HS-27A (cell line): ENCODE measurements at regions not wholly inside any gene's neighbourhood (a gene's known extent, or its start where the extent isn't known, plus 50 kb on each side); places are given as distances from the start of the nearest gene placed in this dataset.
"Not testable (repeated sequence)": the region's sequence is repeated elsewhere in the genome, so short reads cannot be mapped to it uniquely, and the experiment has no call there.

Source experiments
- DNase-seq: peaks from one replicate; pipeline ENCODE4 v3.0.0-alpha.2; 2012; ENCODE audit warnings: low read depth, missing footprints

DNA sequence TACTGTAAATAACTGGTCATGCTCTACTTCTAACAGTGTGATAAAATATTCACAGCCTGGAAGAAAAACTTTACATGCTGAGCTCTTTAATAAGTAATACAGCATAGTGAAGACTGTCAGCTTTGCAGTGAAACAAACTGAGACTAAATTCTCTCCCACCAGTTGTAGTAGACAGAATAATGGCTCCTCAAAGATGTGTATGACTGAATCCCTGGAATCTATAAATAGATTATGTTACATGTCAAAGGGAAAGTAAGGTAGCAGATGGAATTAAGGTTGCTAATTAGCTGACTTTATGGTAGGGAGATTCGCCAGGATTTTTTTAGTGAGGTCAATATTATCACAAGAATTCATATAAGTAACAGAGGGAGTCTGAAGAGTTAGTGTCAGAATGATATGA is 609.5 kb upstream of the VRK2 start:
- no peak for DNase-seq

DNA sequence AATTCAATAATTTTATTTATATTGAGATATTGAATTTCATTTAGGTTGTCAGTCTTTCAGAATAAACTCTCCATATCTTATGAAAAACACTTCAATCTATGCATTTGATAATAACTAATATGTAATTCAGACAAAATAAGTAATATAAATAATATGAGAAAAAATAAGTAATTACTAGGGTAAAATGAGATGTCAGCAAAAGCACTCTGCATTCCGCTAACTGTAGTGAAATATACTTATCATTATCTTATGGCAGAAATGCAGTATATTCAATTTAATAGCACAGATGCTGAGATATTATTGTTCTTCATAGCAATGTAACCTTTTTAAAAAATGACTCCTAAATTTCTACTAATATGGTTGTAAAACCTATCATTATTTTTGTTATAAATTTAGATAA is 606.2 kb upstream of the VRK2 start:
- no peak for DNase-seq

DNA sequence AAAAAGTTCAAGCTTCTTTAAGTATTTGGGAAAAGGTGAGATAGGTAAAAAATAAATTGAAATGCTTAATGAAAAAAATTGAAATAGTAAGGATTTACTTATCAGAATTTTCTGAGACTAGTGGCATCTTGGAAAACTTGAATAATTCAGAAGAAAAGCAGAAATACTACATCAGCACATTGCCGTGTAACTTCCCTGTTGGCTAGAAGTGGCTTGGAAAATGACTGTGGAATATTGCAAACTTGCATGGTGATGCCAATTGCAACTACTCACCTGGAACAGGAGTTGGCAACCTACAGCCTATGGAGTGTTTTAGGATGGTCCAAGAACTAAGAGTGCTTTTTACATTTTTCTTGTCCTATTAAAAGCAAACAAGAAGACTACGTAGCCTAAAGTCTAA is 603.5 kb upstream of the VRK2 start:
- no peak for DNase-seq

DNA sequence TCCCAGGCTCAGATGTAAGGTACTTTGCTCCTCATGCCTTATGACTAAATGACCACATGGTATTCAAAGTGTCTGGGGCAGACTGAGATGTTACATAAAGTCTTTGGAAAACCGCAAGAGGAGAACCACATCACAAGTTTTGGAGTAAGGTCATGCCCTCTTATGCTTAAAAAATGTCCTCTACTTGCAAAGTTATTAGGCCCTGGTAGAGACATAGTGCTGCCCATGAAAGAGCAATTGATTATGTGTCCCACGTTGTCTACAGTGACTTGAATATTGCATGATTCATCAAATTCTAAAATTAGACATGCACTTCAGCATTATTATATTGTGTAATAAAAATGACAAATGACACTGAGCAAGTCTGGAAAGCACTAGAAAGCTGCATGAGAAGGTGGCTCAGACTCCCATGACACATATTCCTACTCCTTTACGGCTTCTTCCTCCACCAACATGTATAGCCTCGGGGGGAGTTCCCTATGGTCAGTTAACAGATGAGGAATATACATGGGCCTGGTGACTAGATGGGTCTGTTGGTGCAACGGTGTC is 602.6 kb upstream of the VRK2 start:
- DNase-seq = peak; percentile 64

DNA sequence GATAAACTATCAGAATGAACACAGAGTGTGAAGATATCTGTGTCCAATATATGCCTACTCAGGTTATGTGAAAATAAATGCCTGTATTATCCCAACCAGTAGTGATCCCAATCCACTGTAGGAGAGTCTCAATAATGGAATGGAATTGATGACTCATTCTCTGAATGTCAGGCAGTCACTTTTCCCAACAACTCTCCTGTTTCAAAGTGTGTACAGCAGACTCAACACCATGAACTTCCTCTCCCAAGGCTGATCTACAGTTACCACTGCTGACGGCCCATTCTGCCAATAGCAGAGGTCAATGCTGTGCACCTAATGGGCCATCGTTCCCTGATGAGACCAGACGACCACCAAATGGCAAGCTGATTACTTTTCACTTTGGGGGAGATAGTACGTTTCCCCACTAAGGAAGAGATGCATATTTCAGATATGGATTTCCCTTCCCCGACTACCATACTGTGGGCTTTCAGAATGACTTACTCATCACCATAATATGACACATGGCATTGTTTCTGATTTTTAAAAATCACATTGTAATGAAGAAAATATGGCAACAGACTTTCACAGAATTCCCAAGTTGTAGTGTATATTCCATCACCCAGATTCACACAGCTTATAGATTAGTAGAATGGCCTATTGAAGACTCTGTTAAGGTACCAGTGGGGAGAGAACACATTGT is 601.7 kb upstream of the VRK2 start:
- peak; percentile 68 for DNase-seq

DNA sequence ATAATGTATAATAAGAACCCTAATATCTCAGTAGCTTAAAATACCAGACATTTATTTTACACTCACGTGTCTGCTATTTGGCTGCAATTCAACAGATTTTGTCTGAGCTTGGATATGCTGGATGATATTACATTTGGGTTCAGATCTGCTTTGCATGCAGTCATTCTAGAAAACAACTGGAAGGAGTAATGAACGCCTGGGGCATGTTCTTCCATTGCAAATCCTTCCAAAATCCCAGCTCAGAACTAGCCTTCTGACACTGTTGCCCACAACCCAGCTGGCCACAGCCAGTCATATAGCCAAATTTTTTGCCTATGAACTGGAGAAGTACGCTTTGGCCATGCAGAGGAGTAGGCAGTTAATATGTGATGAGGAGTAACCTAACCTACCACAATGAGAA is 597.8 kb upstream of the VRK2 start:
- DNase-seq = peak; percentile 3

DNA sequence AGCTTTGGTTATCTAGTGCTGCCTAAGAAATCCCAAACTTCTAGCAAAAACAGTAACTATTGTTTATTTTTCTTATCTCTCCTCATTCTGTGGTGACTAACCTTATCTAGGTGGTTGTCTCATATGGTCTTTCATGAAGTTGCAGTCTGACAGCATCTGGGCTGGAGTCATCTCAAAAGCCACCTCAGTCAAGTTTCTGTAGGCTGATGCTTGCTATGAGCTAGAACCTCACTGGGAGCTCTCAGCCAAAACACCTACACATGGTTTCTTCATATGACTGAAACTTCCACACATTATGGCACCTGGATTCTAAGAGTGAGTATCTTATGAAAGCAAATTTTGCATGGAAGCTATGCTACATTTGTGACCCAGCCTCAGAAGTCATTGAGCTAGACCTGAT is 596.4 kb upstream of the VRK2 start:
- DNase-seq = no peak

DNA sequence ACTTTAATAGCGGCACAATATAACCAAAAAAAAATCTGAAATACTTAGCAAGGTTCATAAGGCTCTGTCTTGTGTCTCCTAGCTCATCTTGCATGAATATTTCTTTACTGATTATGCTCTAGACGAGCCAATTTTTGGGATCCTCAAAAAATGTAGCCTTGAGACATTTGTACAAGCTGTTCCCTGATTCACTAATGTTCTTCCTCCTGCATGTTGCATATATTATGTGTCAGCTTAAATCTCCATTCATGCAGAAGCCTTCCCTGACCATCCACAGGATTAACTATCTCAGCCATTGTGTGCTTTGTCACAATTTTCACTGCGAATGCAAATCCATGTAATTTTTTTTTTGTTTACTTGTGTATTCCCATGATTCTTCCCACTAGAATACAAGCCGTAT is 594.0 kb upstream of the VRK2 start:
- DNase-seq = no peak

DNA sequence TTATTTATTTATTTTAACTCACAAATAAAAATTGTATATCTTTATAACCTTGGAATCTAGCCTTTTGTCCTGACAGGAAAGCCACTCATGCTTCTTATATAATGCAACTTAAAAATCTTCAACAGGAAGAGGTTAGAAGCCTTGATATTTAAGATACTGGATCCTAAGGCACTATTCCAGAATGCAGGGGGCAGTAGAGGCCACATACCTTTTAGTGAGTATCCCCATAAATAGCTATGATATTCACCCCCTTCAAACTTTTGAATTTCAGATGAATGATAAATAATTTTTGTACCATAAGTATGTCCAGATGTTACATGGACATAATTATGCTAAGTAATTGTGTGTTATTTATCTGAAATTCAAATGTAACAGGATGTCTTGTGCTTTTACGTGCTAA is 592.7 kb upstream of the VRK2 start:
- no peak for DNase-seq

DNA sequence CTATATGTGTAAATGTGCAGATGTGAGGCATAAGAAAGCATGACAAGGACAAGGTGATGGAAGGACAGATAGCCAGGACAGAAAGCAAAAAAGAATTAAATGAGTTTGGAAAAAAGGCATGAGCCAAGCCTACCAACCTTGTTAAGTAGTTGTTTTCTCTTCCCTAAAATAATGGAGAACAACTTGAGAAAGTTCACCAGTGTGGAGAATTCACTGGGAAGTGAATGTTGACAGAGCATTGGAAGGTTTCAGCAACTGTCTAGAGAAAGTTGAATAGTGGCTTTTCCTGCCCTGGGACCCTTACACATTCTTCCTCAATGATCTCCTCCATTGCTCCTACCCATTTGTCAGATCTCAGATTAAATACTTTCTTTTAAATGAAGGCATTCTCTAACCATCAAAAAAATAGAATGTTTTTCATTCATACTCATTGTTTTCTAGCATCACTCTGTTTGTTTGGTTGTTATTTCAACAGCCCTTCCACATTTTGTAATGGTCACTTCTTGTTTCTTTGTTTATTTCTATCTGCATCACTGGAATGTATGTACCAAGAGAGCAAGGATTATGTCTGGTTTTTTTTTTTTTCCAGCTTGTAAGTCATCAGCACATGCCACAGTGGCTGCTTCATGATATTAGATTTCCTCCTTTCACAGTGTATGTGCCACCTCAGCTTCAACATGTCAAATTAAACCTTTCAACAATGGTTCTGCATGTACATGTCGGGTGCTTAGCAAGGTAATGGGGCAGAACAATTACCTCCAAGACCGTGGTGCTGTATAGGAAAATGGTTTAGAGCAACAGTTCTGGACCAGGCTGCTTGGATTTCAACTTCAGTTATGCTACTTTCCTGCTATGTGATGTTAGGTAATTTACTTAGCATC is 586.0 kb upstream of the VRK2 start:
- DNase-seq = no peak

DNA sequence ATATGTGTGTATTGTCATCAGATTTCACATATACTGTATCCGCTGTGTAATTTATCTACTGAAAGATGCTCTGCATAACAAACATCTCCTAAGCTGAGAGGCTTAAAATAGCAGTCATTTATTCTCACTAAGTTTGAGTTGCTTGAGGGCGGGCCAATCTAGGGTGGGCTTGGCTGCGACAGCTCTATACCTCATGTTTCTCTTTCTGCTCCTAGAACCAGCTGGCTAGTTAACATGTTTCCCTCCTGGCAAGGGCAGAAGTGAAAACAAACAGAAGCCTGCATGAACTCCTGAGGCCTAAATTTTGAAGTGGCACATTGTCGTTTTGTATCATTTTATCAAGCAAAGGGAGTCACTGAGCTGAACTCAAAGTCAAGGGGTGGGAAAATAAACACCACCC is 585.0 kb upstream of the VRK2 start:
- DNase-seq = no peak

DNA sequence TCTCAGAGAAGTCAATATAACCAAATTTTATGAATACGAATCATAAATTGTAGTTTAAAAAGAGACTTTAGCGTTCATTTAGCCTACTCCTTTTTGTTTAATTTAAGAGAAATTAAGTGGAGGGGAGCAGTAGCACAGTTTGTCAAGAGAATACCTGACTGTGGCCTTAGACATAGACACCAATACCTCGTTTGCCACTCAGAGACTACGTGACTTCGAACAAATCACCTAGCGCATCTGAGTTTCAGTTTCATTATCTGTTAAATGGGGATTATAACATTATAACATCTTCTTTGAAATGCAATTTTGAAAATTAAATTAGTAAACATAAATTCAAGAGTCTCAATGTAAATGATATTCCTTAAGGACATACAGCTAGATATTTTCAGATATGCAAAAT is 581.5 kb upstream of the VRK2 start:
- DNase-seq = no peak

DNA sequence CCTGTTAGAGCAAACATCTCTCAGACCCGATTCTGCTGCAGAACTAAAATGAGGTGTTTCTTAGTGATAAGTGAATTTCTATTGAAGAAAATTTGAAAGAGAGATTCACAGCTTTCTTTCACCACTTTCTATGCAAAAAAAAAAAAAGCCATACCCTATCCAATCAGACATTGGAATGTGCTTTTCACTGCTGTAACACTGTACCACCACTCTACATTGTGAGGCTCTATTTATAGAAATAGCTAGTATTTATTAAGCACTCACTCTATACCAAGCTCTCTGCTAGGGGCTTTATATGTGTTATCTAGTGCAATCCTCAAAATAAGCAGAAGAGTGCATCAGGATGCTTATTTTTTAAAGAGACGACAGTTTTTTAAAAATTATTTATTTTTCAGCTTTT is 580.6 kb upstream of the VRK2 start:
- no peak for DNase-seq

DNA sequence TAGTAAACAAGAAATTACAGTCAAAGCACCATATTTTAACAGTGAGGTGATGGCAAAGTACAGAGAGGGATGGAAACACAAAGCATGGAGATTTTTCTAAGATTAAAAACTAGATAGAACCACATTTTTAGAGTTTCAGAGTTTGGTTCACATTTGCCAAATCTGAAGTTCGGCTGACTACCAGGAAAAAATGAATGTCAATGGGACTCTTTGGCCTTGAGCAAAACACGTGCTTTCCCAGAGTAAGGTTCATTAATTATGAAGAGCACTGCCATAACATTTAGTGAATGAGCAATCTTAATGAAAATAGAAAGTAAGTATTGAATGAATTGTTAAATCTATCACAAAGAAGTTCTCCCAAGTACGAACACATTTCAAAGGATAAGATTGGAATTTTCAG is 571.2 kb upstream of the VRK2 start:
- no peak for DNase-seq

DNA sequence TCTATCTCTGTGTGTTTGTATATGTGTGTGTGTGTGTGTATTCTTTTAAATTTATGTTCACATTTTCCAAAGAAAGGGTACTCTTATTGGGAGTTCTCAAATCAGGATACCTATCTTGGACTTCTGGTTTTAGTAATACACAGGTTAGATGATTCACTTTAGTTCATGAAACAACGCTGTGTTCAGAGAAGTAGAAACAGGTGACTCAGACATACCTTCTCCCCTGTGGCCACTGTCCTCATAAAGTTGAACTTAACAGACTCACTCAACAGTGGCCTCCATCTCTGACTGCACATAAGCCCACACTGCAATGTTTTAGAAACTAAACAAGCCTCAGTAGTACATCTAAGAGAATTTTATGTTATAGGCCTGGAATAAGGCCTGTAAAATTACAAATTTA is 566.6 kb upstream of the VRK2 start:
- DNase-seq = no peak

DNA sequence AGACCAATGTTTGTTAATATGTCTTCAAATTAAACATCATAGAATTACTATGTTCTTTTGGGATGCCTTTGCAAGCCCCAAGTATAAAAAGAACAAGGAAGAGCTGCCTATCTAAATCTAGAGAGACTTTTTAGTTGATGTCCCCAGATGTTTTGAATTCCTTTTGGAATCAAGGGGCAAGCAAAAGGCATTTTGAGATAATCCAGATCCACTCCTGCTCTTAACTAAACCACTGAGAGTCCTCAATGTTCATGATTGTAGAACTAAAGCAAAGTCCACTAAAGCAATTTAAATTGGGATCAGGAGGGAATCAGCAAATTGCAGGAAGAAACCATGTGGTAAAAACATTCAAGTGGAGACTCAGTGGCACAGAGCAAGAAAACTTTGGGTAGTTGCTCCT is 558.5 kb upstream of the VRK2 start:
- no peak for DNase-seq

DNA sequence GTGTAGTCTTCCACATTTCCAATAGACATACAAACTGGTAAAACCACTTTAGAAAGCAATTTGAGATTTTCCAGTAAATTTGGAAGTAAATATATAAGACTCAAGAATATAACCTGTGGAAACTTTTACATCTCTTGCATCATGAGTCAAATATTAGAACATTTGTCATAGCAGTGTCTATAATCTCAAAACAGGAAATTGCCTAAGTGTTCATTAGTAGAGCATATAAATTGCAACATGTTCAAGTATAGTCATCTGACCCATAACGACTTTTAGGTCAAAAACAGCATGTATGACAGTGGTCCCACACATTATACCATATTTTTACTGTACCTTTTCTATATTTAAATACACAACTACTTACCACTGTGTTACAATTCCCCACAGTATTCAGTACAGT is 555.9 kb upstream of the VRK2 start:
- DNase-seq = no peak

DNA sequence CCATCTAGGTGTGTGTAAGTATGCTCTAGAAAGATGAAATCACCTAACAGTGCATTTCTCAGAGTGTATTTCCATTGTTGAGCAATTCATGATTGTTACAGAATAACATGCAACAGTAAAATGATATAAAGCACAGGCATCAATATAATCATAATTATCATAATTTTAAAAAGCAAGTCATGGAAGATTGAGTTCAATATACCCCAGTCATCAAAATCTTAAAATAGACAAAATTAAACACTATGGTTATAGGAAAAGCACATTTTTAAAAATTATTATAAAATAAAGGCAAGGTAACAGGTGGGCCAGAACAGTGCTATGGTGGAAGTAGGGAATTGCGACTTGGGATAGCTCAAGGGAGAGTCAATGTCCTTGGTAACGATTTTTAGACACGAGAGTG is 555.4 kb upstream of the VRK2 start:
- no peak for DNase-seq

DNA sequence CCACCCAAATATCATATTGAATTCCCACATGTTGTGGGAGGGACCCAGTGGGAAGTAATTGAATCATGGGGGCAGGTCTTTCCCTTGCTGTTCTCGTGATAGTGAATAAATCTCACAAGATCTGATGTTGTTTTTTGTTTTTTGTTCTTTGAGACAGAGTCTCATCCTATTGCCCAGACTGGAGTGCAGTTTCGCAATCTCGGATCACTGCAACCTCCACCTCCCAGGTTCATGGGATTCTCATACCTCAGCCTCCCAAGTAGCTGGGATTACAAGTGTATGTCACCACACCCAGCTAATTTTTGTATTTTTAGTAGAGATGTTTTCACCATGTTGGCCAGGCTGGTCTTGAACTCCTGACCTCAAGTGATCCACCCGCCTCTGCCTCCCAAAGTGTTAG is 552.6 kb upstream of the VRK2 start:
- DNase-seq = not testable (repeated sequence)

DNA sequence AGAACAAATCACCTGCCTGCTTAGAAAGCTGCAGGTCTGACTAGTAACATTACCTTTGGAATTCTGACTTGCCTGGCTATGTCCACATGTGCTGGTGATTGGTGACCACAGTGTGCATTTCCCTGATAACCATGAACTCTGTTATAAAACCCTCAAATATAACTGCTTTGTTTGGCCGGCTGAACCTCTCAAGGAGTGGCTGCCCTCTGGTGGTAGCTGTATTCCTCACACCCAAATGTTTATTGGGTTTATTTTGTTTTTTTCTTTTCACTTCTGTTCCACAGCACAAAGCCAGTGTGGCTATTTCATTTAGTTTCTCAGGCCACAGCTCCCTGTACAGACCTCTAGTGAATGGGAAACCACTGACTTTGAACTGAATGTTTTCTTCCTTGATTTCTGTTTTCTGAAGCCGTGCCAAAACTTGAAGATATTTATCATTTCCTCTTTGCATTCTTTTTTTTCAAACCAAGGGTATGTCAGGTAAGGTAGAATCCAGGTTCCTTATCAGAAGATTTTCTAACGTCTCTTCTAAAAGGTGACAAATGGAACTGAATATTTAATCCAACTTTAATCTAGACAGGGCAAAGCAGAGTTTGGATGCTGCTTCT is 549.0 kb upstream of the VRK2 start:
- DNase-seq = peak; percentile 23

DNA sequence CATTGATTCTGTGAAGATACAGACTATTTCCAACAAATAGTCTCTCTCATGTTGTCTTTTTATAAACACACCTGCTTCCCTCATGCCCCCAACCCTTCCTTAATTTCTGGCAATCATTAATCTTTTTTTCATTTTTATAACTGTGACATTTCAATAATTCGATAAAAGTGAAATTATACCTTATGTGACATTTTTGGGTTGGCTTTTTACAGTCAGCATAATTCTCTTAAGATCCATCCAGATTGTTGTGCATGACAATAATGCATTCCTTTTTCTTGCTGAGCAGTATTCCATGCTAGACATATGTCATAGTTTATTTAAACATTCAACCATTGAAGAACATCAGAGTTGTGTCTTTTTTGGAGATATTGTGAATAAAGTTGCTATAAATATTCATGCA is 541.8 kb upstream of the VRK2 start:
- no peak for DNase-seq

DNA sequence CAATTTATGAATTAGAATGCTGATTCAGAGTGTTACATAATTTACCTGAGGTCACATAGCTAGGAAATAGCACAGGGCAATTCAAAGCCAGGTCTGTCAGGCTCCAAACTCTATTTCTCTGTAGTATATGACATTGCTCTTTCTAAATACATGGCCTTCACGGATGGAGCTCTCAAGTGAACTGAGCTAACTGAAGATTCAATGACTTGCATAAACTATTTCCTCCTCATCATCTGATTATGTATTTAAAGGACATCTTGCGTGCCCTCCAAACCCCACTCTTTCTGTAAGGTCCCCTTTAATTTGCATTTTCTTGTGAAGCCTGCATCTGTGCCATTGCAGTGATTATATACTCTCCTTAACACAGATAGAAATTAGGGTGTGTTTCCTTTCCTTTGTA is 537.4 kb upstream of the VRK2 start:
- DNase-seq = no peak

DNA sequence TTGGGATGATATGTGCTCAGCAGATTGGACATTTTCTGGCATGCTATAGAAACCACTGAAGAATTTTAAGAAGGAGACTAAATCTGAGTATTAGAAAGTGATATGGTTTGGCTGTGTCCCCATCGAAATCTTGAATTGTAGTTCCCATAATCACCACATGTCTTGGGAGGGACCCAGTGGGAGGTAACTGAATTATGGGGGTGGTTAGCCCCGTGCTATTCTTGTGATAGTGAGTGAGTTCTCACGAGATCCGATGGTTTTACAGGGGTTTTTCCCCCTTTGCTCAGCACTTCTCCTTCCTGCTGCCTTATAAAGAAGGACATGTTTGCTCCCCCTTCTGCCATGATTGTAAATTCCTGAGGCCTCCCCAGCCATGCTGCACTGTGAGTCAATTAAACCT is 535.9 kb upstream of the VRK2 start:
- no peak for DNase-seq
